Stimulated activated CD8-positive, alpha-beta memory T cell treated with anti-CD3 and anti-CD28 coated beads, Interleukin-4, amount 100 ng/mL, for 48 hours (primary cell): ENCODE measurements at regions not wholly inside any gene's neighbourhood (a gene's known extent, or its start where the extent isn't known, plus 50 kb on each side); places are given as distances from the start of the nearest gene placed in this dataset.
"Not testable (repeated sequence)": the region's sequence is repeated elsewhere in the genome, so short reads cannot be mapped to it uniquely, and the experiment has no call there.

ENCODE experiments used
- DNase-seq: peaks from one replicate; pipeline ENCODE4 v3.0.0-alpha.2; 2020

GRCh38 chr16:85435286-85435685 lies 177.8 kb upstream of the GSE1 start:
- DNase-seq, result no peak

GRCh38 chr16:85435700-85436099 lies 177.4 kb upstream of the GSE1 start:
- no peak for DNase-seq

GRCh38 chr16:85436207-85436606 lies 176.9 kb upstream of the GSE1 start:
- no peak for DNase-seq

- no peak for DNase-seq
Observed at GRCh38 chr16:85436636-85437165, 176.4 kb upstream of the GSE1 start.

- no peak for DNase-seq
Observed at GRCh38 chr16:85437166-85438052, 175.7 kb upstream of the GSE1 start.

- no peak for DNase-seq
Observed at GRCh38 chr16:85438981-85439685, 174.0 kb upstream of the GSE1 start.

- no peak for DNase-seq
Observed at GRCh38 chr16:85440744-85441143, 172.4 kb upstream of the GSE1 start.

GRCh38 chr16:85441189-85441889 lies 171.8 kb upstream of the GSE1 start:
- DNase-seq, result no peak

- DNase-seq, result no peak
Observed at GRCh38 chr16:85441890-85442670, 171.0 kb upstream of the GSE1 start.

- DNase-seq, result no peak
Observed at GRCh38 chr16:85443116-85443515, 170.0 kb upstream of the GSE1 start.

GRCh38 chr16:85443531-85443930 lies 169.6 kb upstream of the GSE1 start:
- DNase-seq, result no peak

GRCh38 chr16:85445064-85445778 lies 167.9 kb upstream of the GSE1 start:
- DNase-seq, result no peak

- DNase-seq, result no peak
Observed at GRCh38 chr16:85445779-85446222, 167.3 kb upstream of the GSE1 start.

GRCh38 chr16:85446951-85447692 lies 166.0 kb upstream of the GSE1 start:
- no peak for DNase-seq

GRCh38 chr16:85447693-85448313 lies 165.3 kb upstream of the GSE1 start:
- DNase-seq, result no peak

- DNase-seq, result peak; percentile 33
Observed at GRCh38 chr16:85448557-85449190, 164.4 kb upstream of the GSE1 start.

- DNase-seq, result no peak
Observed at GRCh38 chr16:85449191-85449884, 163.8 kb upstream of the GSE1 start.

- DNase-seq, result no peak
Observed at GRCh38 chr16:85449885-85450245, 163.3 kb upstream of the GSE1 start.

- DNase-seq, result not testable (repeated sequence)
Observed at GRCh38 chr16:85451142-85451541, 162.0 kb upstream of the GSE1 start.
